DOHH2 (cell line): ENCODE measurements at regions not wholly inside any gene's neighbourhood (a gene's known extent, or its start where the extent isn't known, plus 50 kb on each side); places are given as distances from the start of the nearest gene placed in this dataset.

ENCODE experiments used
- H3F3A ChIP-seq: fragments of 200-600 bp; sonication (generic), shearing (Covaris generic); 2 replicates; pipeline ENCODE4 v1.6.0; 2016; ENCODE audit warnings: antibody characterized with exemption, mild to moderate bottlenecking; ENCODE audit not compliant: control insufficient read depth, insufficient read depth
- H3K27ac ChIP-seq: fragments of 200-600 bp; sonication (generic); 2 replicates; pipeline ENCODE4 v1.5.1; 2014; ENCODE audit warnings: low read depth, mild to moderate bottlenecking, low read length, moderate library complexity
- H3K27me3 ChIP-seq: fragments of 200-600 bp; sonication (generic); 2 replicates; pipeline ENCODE4 v1.6.1; 2014; ENCODE audit warnings: mild to moderate bottlenecking, low read length, mixed read lengths; ENCODE audit not compliant: control insufficient read depth
- H3K36me3 ChIP-seq: fragments of 200-600 bp; sonication (generic); 2 replicates; pipeline ENCODE4 v1.6.1; 2014; ENCODE audit warnings: mild to moderate bottlenecking, low read length, moderate library complexity, mixed read lengths; ENCODE audit not compliant: control insufficient read depth
- H3K4me1 ChIP-seq: fragments of 200-600 bp; sonication (generic); 2 replicates; pipeline ENCODE4 v1.6.1; 2014; ENCODE audit warnings: mild to moderate bottlenecking, low read length, mixed read lengths; ENCODE audit not compliant: control insufficient read depth
- H3K4me2 ChIP-seq: fragments of 200-600 bp; sonication (generic); 2 replicates; pipeline ENCODE4 v1.6.0; 2014; ENCODE audit warnings: mild to moderate bottlenecking, low read length, moderate library complexity
- H3K4me3 ChIP-seq: fragments of 200-600 bp; sonication (generic); 2 replicates; pipeline ENCODE4 v1.5.1; 2014; ENCODE audit warnings: mild to moderate bottlenecking, low read length, mixed read lengths
- H3K79me2 ChIP-seq: fragments of 200-600 bp; sonication (generic); 2 replicates; pipeline ENCODE4 v1.6.1; 2014; ENCODE audit warnings: mild to moderate bottlenecking, low read length, mixed read lengths; ENCODE audit not compliant: control insufficient read depth
- H3K9me2 ChIP-seq: fragments of 200-600 bp; sonication (generic); replicated peaks from 2 replicates; pipeline ENCODE4 v1.6.1; 2014; ENCODE audit warnings: mild to moderate bottlenecking, low read length, mixed read lengths; ENCODE audit not compliant: control insufficient read depth
- H3K9me3 ChIP-seq: fragments of 200-600 bp; sonication (generic); 2 replicates; pipeline ENCODE4 v1.6.1; 2014; ENCODE audit warnings: antibody characterized with exemption, low read length, mixed read lengths; ENCODE audit not compliant: control insufficient read depth, insufficient read depth
- H4K20me1 ChIP-seq: fragments of 200-600 bp; sonication (generic); 2 replicates; pipeline ENCODE4 v1.6.0; 2014; ENCODE audit warnings: low read depth, mild to moderate bottlenecking, antibody characterized with exemption, low read length, moderate library complexity; ENCODE audit not compliant: control insufficient read depth, insufficient read depth
- EZH2phosphoT487 ChIP-seq: fragments of 200-600 bp; sonication (generic); IDR thresholded peaks from 2 replicates; pipeline ENCODE4 v1.6.1; 2017; ENCODE audit warnings: borderline replicate concordance, mild to moderate bottlenecking, antibody characterized with exemption, low read length, moderate library complexity, mixed read lengths
- TF ChIP-seq, protein P1 (sequence below): fragments of 200-600 bp; sonication (generic); IDR thresholded peaks from one replicate; pipeline ENCODE4 v1.5.1; 2014; ENCODE audit warnings: antibody characterized with exemption, mild to moderate bottlenecking, low read depth, low read length; ENCODE audit not compliant: poor library complexity, severe bottlenecking

DNA sequence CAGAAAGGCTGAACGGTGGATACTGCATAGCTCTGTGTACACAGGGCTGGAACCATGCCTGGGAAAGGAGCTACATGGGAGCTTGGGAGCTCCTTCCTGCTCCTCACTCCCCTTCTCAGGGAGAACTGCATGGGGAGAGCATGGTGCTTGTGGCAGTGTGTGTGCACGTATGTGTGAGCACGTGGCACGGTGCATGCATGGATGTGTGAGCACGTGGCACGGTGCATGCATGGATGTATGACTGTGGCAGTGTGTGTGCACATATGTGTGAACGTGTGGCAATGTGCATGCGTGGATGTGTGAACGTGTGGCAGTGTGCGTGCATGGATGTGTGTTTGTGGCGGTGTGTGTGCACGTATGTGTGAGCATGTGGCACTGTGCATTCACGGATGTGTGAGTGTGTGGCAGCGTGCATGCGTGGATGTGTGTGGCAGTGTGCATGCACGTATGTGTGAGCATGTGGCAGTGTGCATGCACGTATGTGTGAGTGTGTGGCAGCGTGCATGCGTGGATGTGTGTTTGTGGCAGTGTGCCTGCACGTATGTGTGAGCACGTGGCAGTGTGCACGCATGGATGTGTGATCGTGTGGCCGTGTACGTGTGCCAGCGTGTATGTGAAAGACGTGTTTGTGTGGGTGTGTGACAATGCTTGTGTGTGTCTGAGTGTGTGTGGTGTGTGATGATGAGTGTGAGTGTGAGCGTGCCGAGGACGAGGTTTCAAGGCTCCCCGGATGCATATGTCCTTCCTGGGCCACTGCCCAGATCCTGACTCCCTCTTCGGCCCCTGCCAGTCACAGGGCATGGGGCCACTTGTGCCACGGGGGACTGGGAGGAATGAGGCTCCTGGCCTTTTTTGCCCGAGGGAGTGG, 52.4 kb upstream of the JPH3 start:
- Histone ChIP-seq H4K20me1 (no peaks in the 10 kb centered on the region), H3K27ac (no peak overlapping the region), H3K9me3 (no peaks in the 10 kb centered on the region), H3K27me3 (0 out of 2 replicates have a peak, but pooled peaks cover 3% of the 10 kb centered on the region), H3K36me3 (no peaks in the 10 kb centered on the region), H3K4me3 (no peak overlapping the region), H3K4me2 (no peak overlapping the region), H3K79me2 (no peaks in the 10 kb centered on the region), H3K9me2 (no peaks in the 10 kb centered on the region), H3F3A (no peaks in the 10 kb centered on the region), H3K4me1 (no peaks in the 10 kb centered on the region)
- TF ChIP-seq, protein P1, sequence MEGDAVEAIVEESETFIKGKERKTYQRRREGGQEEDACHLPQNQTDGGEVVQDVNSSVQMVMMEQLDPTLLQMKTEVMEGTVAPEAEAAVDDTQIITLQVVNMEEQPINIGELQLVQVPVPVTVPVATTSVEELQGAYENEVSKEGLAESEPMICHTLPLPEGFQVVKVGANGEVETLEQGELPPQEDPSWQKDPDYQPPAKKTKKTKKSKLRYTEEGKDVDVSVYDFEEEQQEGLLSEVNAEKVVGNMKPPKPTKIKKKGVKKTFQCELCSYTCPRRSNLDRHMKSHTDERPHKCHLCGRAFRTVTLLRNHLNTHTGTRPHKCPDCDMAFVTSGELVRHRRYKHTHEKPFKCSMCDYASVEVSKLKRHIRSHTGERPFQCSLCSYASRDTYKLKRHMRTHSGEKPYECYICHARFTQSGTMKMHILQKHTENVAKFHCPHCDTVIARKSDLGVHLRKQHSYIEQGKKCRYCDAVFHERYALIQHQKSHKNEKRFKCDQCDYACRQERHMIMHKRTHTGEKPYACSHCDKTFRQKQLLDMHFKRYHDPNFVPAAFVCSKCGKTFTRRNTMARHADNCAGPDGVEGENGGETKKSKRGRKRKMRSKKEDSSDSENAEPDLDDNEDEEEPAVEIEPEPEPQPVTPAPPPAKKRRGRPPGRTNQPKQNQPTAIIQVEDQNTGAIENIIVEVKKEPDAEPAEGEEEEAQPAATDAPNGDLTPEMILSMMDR, result no peak
- no peak for TF ChIP-seq EZH2phosphoT487

DNA sequence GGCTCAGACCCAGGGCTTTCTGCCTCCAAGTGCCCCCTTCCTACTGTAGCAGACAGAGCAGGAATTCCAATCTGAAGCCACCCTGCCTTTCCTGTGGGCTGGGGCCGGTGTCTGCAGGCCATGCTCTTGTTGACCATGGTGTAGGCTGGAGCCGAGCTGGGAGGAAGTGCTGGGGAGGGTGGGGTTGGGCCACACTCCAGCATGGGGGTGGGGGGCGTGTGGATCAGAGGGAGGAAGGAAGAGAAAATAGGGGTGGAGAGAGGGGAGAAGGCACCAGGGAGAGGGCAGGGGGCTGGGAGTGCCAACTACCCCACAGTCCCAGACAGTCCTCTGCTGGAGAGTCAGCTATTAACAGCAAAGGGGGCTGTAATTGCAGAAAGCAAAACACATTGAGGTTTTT, 54.3 kb upstream of the JPH3 start:
- Histone ChIP-seq H3K9me2 (no peaks in the 10 kb centered on the region), H3K9me3 (no peaks in the 10 kb centered on the region), H3F3A (no peaks in the 10 kb centered on the region), H3K4me2 (no peak overlapping the region), H3K4me1 (no peaks in the 10 kb centered on the region), H3K4me3 (no peak overlapping the region), H3K27me3 (peaks cover 6% of the 10 kb centered on the region; the same call in 1 of the 2 replicates), H4K20me1 (no peaks in the 10 kb centered on the region), H3K79me2 (no peaks in the 10 kb centered on the region), H3K36me3 (no peaks in the 10 kb centered on the region), H3K27ac (no peak overlapping the region)
- TF ChIP-seq, protein P1, result no peak
- TF ChIP-seq EZH2phosphoT487, result no peak

DNA sequence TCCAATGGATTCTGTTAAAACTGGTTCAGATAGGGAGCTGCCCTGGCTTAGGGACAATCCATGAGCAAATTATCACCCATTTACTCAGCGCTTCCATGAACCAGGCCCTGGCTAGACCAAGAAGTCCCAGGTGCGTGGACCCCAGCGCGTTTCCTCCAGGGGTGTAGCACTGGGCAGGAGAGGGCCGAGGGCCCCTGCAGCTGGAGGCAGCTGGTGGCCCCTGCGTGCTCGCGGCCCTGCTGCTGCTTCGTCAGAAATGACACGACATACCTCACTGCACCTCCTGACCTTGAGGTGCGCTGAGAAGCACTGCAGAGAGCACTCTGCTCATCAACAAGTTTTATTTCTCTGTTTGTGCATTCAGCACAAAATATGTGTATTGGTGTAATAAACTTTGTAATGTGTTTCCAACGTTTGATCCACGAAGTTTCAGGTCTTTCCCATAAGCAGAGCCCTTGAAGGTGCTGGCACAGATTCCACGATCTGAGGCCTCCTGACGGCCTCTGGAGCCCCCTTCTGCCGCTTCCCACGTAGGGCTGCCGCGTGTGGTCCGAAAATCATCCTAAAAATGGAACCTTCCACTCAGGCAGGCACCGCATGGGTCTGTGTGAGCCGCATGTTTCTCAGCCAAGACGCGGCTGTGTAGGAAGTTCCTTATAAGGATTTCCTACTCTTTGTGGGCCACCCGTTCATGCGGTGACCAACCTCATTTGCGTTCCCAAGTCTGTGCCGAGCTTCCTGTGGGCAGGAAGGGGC, 50.8 kb upstream of the ZCCHC14 start:
- H4K20me1 ChIP-seq, result no peaks in the 10 kb centered on the region
- no peaks in the 10 kb centered on the region for H3K79me2 ChIP-seq
- TF ChIP-seq, protein P1, result no peak
- no peak for TF ChIP-seq EZH2phosphoT487
- no peaks in the 10 kb centered on the region for H3K36me3 ChIP-seq
- H3F3A ChIP-seq, result no peaks in the 10 kb centered on the region
- H3K4me2 ChIP-seq, result no peak overlapping the region
- peaks cover 6% of the 10 kb centered on the region; the same call in 1 of the 2 replicates for H3K27me3 ChIP-seq
- no peaks in the 10 kb centered on the region for H3K9me2 ChIP-seq
- H3K27ac ChIP-seq, result no peak overlapping the region
- H3K4me3 ChIP-seq, result no peak overlapping the region
- no peaks in the 10 kb centered on the region for H3K9me3 ChIP-seq
- H3K4me1 ChIP-seq, result no peaks in the 10 kb centered on the region
